ENCODE measurements at regions not wholly inside any gene's neighbourhood (a gene's known extent, or its start where the extent isn't known, plus 50 kb on each side); places are given as distances from the start of the nearest gene placed in this dataset.

- Histone ChIP-seq H3K27ac (replicated peaks) (no peak overlapping the region), H3K4me3 (replicated peaks; ENCODE audit: insufficient read depth, low read length) (no peak overlapping the region)
- TF ChIP-seq SPI1 (IDR thresholded peaks at IDR 0.05; ENCODE audit: borderline replicate concordance, low read depth) (no peak), CTCF (IDR thresholded peaks at IDR 0.05; ENCODE audit: insufficient read depth, low read length) (no peak), POLR2AphosphoS5 (IDR thresholded peaks at IDR 0.05; ENCODE audit: low read depth) (no peak), REST (IDR thresholded peaks at IDR 0.05; ENCODE audit: insufficient replicate concordance, low read depth) (no peak), GABPA (IDR thresholded peaks at IDR 0.05; ENCODE audit: low read depth) (no peak)
Measured at GRCh38 chr3:194208709-194209108, 72.8 kb downstream of the HES1 start.

DNA sequence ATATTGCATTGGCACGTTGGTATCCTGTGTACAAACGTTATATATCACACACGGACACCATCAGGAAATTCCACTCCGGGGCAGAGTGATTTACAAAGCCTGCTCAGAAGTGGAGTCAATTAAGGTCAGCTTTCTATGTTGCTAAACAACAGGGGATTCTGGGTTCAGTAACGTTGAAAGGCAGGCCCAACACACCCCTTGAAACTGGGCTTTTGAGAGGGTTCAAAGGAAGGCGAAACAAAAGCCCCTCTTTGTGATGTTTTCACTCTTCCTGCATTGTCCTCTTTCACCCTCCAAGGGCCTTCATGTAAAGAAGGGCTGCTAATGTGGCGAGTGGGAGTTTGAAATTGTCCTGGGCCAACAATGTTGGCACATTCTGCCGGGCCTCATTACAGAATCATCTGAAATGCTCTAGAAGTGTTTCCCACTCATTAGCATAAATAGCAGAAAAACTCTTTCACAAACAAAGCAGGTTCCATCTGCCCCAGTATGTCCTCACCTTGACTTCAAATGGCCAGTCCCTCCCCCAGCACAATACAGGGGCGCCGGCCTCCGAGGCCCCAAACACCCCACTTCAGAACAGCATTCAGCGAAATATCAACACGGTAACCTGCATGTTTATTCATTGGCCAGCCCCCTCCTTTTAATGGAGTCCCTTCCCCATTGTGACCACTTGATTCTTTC lies 76.4 kb downstream of the HES1 start:
- no peak for DNase-seq (ENCODE audit: low read depth in 1 of 2, low spot score in 1 of 2)
- TF ChIP-seq GABPA (IDR thresholded peaks at IDR 0.05; ENCODE audit: low read depth) (no peak), POLR2AphosphoS5 (IDR thresholded peaks at IDR 0.05; ENCODE audit: low read depth) (no peak), REST (IDR thresholded peaks at IDR 0.05; ENCODE audit: insufficient replicate concordance, low read depth) (no peak), CTCF (IDR thresholded peaks at IDR 0.05; ENCODE audit: insufficient read depth, low read length) (no peak), SPI1 (IDR thresholded peaks at IDR 0.05; ENCODE audit: borderline replicate concordance, low read depth) (no peak)
- Histone ChIP-seq H3K4me3 (replicated peaks; ENCODE audit: insufficient read depth, low read length) (no peak overlapping the region), H3K27ac (replicated peaks) (no peak overlapping the region), H3K27me3 (ENCODE audit: insufficient read depth, poor library complexity, severe bottlenecking) (no peaks in the 10 kb centered on the region)

More at GRCh38 chr3:194208709-194209108, 72.8 kb downstream of the HES1 start:
- no peak for DNase-seq (ENCODE audit: low read depth in 1 of 2, low spot score in 1 of 2)
- H3K27me3 ChIP-seq (ENCODE audit: insufficient read depth, poor library complexity, severe bottlenecking) = no peaks in the 10 kb centered on the region

- no peak for TF ChIP-seq REST (IDR thresholded peaks at IDR 0.05; ENCODE audit: insufficient replicate concordance, low read depth)
- TF ChIP-seq POLR2AphosphoS5 (IDR thresholded peaks at IDR 0.05; ENCODE audit: low read depth) = no peak
- TF ChIP-seq CTCF (IDR thresholded peaks at IDR 0.05; ENCODE audit: insufficient read depth, low read length) = no peak
- no peak for TF ChIP-seq GABPA (IDR thresholded peaks at IDR 0.05; ENCODE audit: low read depth)
- no peak for TF ChIP-seq SPI1 (IDR thresholded peaks at IDR 0.05; ENCODE audit: borderline replicate concordance, low read depth)
- no peaks in the 10 kb centered on the region for H3K27me3 ChIP-seq (ENCODE audit: insufficient read depth, poor library complexity, severe bottlenecking)
- H3K4me3 ChIP-seq (replicated peaks; ENCODE audit: insufficient read depth, low read length) = no peak overlapping the region
- no peak overlapping the region for H3K27ac ChIP-seq (replicated peaks)
- DNase-seq (ENCODE audit: low read depth in 1 of 2, low spot score in 1 of 2) = no peak
Measured at GRCh38 chr3:194212845-194213331, 76.9 kb downstream of the HES1 start.

All from HL-60 (cell line).